Mesenchymal stem cell (in vitro differentiated cells and primary cell): ENCODE measurements at regions not wholly inside any gene's neighbourhood (a gene's known extent, or its start where the extent isn't known, plus 50 kb on each side); places are given as distances from the start of the nearest gene placed in this dataset.
A peak's percentile ranks its signal among the peaks of the same experiment; 100 is the strongest.

Source experiments
- DNase-seq: peaks from one replicate; pipeline ENCODE4 v3.0.0-alpha.2; 2013
- H2AFZ ChIP-seq: one replicate; pipeline ENCODE4 v1.6.1; 2013; ENCODE audit warnings: low read depth, mild to moderate bottlenecking, control low read depth, inconsistent platforms, low read length, moderate library complexity
- H2AK5ac ChIP-seq: 2 replicates; pipeline ENCODE4 v1.6.1; 2013; ENCODE audit warnings: low read length, moderate library complexity, mild to moderate bottlenecking, inconsistent platforms; ENCODE audit not compliant: severe bottlenecking
- H2BK120ac ChIP-seq: one replicate; pipeline ENCODE4 v1.6.1; 2013; ENCODE audit warnings: low read depth, mild to moderate bottlenecking, inconsistent platforms, low read length, moderate library complexity
- H2BK12ac ChIP-seq, 2 experiments: one replicate each; pipeline ENCODE4 v1.6.1; 2013; ENCODE audit warnings: inconsistent platforms in 2 of 2, low read length in 2 of 2, mild to moderate bottlenecking in 2 of 2, moderate library complexity in 2 of 2, control low read depth in 1 of 2
- H2BK15ac ChIP-seq: one replicate; pipeline ENCODE4 v1.6.1; 2013; ENCODE audit warnings: mild to moderate bottlenecking, low read depth, inconsistent platforms; ENCODE audit not compliant: poor library complexity, severe bottlenecking
- H2BK5ac ChIP-seq: 2 replicates; pipeline ENCODE4 v1.6.1; 2013; ENCODE audit warnings: low read depth, mild to moderate bottlenecking, low read length, control low read depth, inconsistent platforms; ENCODE audit not compliant: poor library complexity, severe bottlenecking
- H3K14ac ChIP-seq, 2 experiments: one replicate each; pipeline ENCODE4 v1.6.1; 2013; ENCODE audit warnings: inconsistent platforms in 2 of 2, low read length in 2 of 2, control low read depth in 1 of 2, mild to moderate bottlenecking in 1 of 2, moderate library complexity in 1 of 2
- H3K18ac ChIP-seq, 2 experiments: one replicate each; pipeline ENCODE4 v1.6.1; 2013; ENCODE audit warnings: inconsistent platforms in 2 of 2, low read length in 2 of 2, control low read depth in 1 of 2, low read depth in 1 of 2, mild to moderate bottlenecking in 1 of 2
- H3K23ac ChIP-seq, 2 experiments: one replicate each; pipeline ENCODE4 v1.6.1; 2013; ENCODE audit warnings: inconsistent platforms in 2 of 2, low read length in 2 of 2, mild to moderate bottlenecking in 2 of 2, moderate library complexity in 2 of 2, control low read depth in 1 of 2
- H3K27ac ChIP-seq: 2 replicates; pipeline ENCODE4 v1.5.1; 2013; ENCODE audit warnings: mild to moderate bottlenecking, moderate library complexity, low read length, control low read depth, inconsistent platforms; ENCODE audit not compliant: poor library complexity, severe bottlenecking
- H3K27me3 ChIP-seq, 2 experiments: 2 replicates each; pipeline versions ENCODE4 v1.6.1 to v1.7.0; 2013; ENCODE audit warnings: low read length in 2 of 2, mild to moderate bottlenecking in 2 of 2, moderate library complexity in 2 of 2, control low read depth in 1 of 2, inconsistent platforms in 1 of 2; ENCODE audit not compliant: control insufficient read depth in 1 of 2, insufficient read depth in 1 of 2
- H3K36me3 ChIP-seq, 2 experiments: 2 replicates each; pipeline versions ENCODE4 v1.6.1 to v1.7.0; 2013; ENCODE audit warnings: low read length in 2 of 2, control low read depth in 1 of 2, inconsistent platforms in 1 of 2, low read depth in 1 of 2, mild to moderate bottlenecking in 1 of 2; ENCODE audit not compliant: insufficient read depth in 2 of 2, control insufficient read depth in 1 of 2
- H3K4ac ChIP-seq, 2 experiments: one replicate each; pipeline ENCODE4 v1.6.1; 2013; ENCODE audit warnings: inconsistent platforms in 2 of 2, low read length in 2 of 2, mild to moderate bottlenecking in 2 of 2, moderate library complexity in 2 of 2, control low read depth in 1 of 2, low read depth in 1 of 2
- H3K4me1 ChIP-seq: 2 replicates; pipeline ENCODE4 v1.6.1; 2013; ENCODE audit warnings: low read depth, low read length, control low read depth; ENCODE audit not compliant: control insufficient read depth, insufficient read depth
- H3K4me2 ChIP-seq: 2 replicates; pipeline ENCODE4 v1.6.1; 2013; ENCODE audit warnings: low read length, mild to moderate bottlenecking, inconsistent platforms; ENCODE audit not compliant: poor library complexity, severe bottlenecking
- H3K4me3 ChIP-seq, 2 experiments: 2 replicates each; pipeline versions ENCODE4 v1.5.1 to v1.7.0; 2013; ENCODE audit warnings: low read length in 2 of 2, mild to moderate bottlenecking in 2 of 2, control low read depth in 1 of 2, low read depth in 1 of 2; ENCODE audit not compliant: insufficient read depth in 1 of 2
- H3K79me1 ChIP-seq: replicated peaks from 2 replicates; pipeline ENCODE4 v1.6.1; 2013; ENCODE audit warnings: mild to moderate bottlenecking, control low read depth, low read length, inconsistent platforms; ENCODE audit not compliant: poor library complexity, severe bottlenecking
- H3K9ac ChIP-seq: 2 replicates; pipeline ENCODE4 v1.7.0; 2013; ENCODE audit warnings: mild to moderate bottlenecking, low read length, moderate library complexity
- H3K9me3 ChIP-seq: 2 replicates; pipeline ENCODE4 v1.7.0; 2013; ENCODE audit warnings: mild to moderate bottlenecking, low read length; ENCODE audit not compliant: control insufficient read depth
- H4K8ac ChIP-seq: one replicate; pipeline ENCODE4 v1.6.1; 2013; ENCODE audit warnings: inconsistent platforms, mild to moderate bottlenecking, low read length, moderate library complexity
- H4K91ac ChIP-seq: one replicate; pipeline ENCODE4 v1.6.1; 2013; ENCODE audit warnings: mild to moderate bottlenecking, low read length, inconsistent platforms
- WGBS: methylation state at CpG from one replicate; pipeline ENCODE4 v1.1.7; 2013; ENCODE audit warnings: mixed read lengths; 5-methylcytosine and 5-hydroxymethylcytosine counted together

- Histone ChIP-seq H2AFZ (no peak overlapping the region), H3K79me1 (no peaks in the 10 kb centered on the region), H3K4me1 (peaks cover 1% of the 10 kb centered on the region), H2BK15ac (no peak overlapping the region), H3K27ac (no peak overlapping the region), H3K9ac (no peak overlapping the region), H3K18ac (peak overlapping the region in 1 of 2 experiments; percentile 9), H3K36me3 (no peaks in the 10 kb centered on the region), H3K14ac (no peak overlapping the region), H4K91ac (peak overlapping the region; percentile 21), H3K27me3 (peaks cover 0 to 7% of the 10 kb centered on the region in 2 experiments), H4K8ac (peak overlapping the region; percentile 9), H2BK120ac (no peak overlapping the region), H2BK5ac (no peak overlapping the region), H2BK12ac (peak overlapping the region in 1 of 2 experiments; percentile 43), H2AK5ac (no peak overlapping the region), H3K4me2 (no peak overlapping the region), H3K4ac (no peak overlapping the region), H3K4me3 (no peak overlapping the region), H3K23ac (no peak overlapping the region), H3K9me3 (no peaks in the 10 kb centered on the region)
- DNase-seq, result no peak
- WGBS, result 90% methylated on average over 3 of the region's 3 CpGs
Measured at GRCh38 chr3:124360155-124360554, 368.2 kb upstream of the ROPN1 start.

GRCh38 chr3:124360563-124360962 is 368.6 kb upstream of the ROPN1 start:
- H4K8ac ChIP-seq, result no peak overlapping the region
- H3K9ac ChIP-seq, result no peak overlapping the region
- no peak for DNase-seq
- no peak overlapping the region for H2BK12ac ChIP-seq
- H3K18ac ChIP-seq, result no peak overlapping the region
- no peak overlapping the region for H2BK5ac ChIP-seq
- peaks cover 0 to 7% of the 10 kb centered on the region in 2 experiments for H3K27me3 ChIP-seq
- no peak overlapping the region for H2AFZ ChIP-seq
- no peak overlapping the region for H3K23ac ChIP-seq
- no peak overlapping the region for H2AK5ac ChIP-seq
- no peak overlapping the region for H3K4me2 ChIP-seq
- no peaks in the 10 kb centered on the region for H3K36me3 ChIP-seq
- no peaks in the 10 kb centered on the region for H3K79me1 ChIP-seq
- no peak overlapping the region for H3K4ac ChIP-seq
- WGBS, result 68% methylated on average over 2 of the region's 3 CpGs
- no peak overlapping the region for H4K91ac ChIP-seq
- H3K14ac ChIP-seq, result no peak overlapping the region
- H3K9me3 ChIP-seq, result no peaks in the 10 kb centered on the region
- H2BK15ac ChIP-seq, result no peak overlapping the region
- peaks cover 1% of the 10 kb centered on the region for H3K4me1 ChIP-seq
- H3K27ac ChIP-seq, result no peak overlapping the region
- H3K4me3 ChIP-seq, result no peak overlapping the region
- no peak overlapping the region for H2BK120ac ChIP-seq

DNA sequence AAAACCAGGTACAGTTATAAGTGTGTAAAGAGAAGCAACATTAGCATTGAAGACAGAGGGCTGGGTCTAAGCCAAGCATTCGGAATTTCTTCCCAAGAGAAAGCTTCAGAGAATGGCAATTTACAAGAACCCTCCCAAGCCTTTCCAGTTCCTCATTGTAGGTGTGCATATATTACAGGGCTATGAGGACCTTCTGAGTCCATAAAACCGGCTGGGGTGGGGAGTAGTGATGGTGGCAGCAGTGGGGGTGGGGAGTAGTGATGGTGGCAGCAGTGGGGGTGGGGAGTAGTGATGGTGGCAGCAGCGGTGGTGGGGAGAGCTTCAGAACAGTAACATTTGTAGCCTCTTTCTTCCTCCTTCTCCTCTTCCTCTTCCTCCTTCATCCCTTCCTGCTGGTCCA is 368.7 kb upstream of the UMPS start:
- no peak overlapping the region for H2BK5ac ChIP-seq
- WGBS, result 100% methylated on average over 1 of the region's 3 CpGs
- H2BK15ac ChIP-seq, result no peak overlapping the region
- no peak overlapping the region for H3K4ac ChIP-seq
- DNase-seq, result no peak
- H3K14ac ChIP-seq, result no peak overlapping the region
- H3K4me1 ChIP-seq, result peaks cover 1% of the 10 kb centered on the region
- H3K36me3 ChIP-seq, result no peaks in the 10 kb centered on the region
- H2BK120ac ChIP-seq, result no peak overlapping the region
- H4K91ac ChIP-seq, result no peak overlapping the region
- H2AK5ac ChIP-seq, result no peak overlapping the region
- no peaks in the 10 kb centered on the region for H3K9me3 ChIP-seq
- H3K79me1 ChIP-seq, result no peaks in the 10 kb centered on the region
- H3K18ac ChIP-seq, result no peak overlapping the region
- no peak overlapping the region for H2AFZ ChIP-seq
- no peak overlapping the region for H3K4me2 ChIP-seq
- no peak overlapping the region for H4K8ac ChIP-seq
- H3K4me3 ChIP-seq, result no peak overlapping the region
- no peak overlapping the region for H2BK12ac ChIP-seq
- H3K27me3 ChIP-seq, result peaks cover 0 to 7% of the 10 kb centered on the region in 2 experiments
- no peak overlapping the region for H3K9ac ChIP-seq
- no peak overlapping the region for H3K23ac ChIP-seq
- no peak overlapping the region for H3K27ac ChIP-seq

GRCh38 chr3:124362455-124362854 is 367.8 kb upstream of the UMPS start:
- 94% methylated on average over 2 of the region's 2 CpGs for WGBS
- Histone ChIP-seq H3K36me3 (no peaks in the 10 kb centered on the region), H3K4me2 (no peak overlapping the region), H3K9me3 (no peaks in the 10 kb centered on the region), H3K4me3 (no peak overlapping the region), H3K9ac (no peak overlapping the region), H4K91ac (no peak overlapping the region), H3K27me3 (no peaks in the 10 kb centered on the region), H4K8ac (no peak overlapping the region), H2AFZ (no peak overlapping the region), H2BK120ac (no peak overlapping the region), H2BK15ac (no peak overlapping the region), H3K79me1 (no peaks in the 10 kb centered on the region), H3K27ac (no peak overlapping the region), H2BK12ac (no peak overlapping the region), H3K14ac (no peak overlapping the region), H3K4ac (no peak overlapping the region), H3K18ac (no peak overlapping the region), H2AK5ac (no peak overlapping the region), H2BK5ac (no peak overlapping the region), H3K23ac (no peak overlapping the region), H3K4me1 (peaks cover 1% of the 10 kb centered on the region)
- DNase-seq, result no peak
